IMR-90 (cell line): ENCODE measurements at regions not wholly inside any gene's neighbourhood (a gene's known extent, or its start where the extent isn't known, plus 50 kb on each side); places are given as distances from the start of the nearest gene placed in this dataset.

Experiments
- CHD1 ChIP-seq: IDR thresholded peaks from 2 replicates; pipeline ENCODE4 v1.6.1; 2012; ENCODE audit warnings: low read depth, low read length, improper control_type of control experiment
- ELK1 ChIP-seq: fragments of 150-350 bp; IDR thresholded peaks from 2 replicates; pipeline ENCODE4 v1.6.1; 2016; ENCODE audit warnings: low read depth, mild to moderate bottlenecking, low read length, moderate library complexity, borderline replicate concordance
- MAFK ChIP-seq: IDR thresholded peaks from 2 replicates; pipeline ENCODE4 v1.6.1; 2012; ENCODE audit warnings: low read depth, low read length, improper control_type of control experiment
- MAZ ChIP-seq: IDR thresholded peaks from 2 replicates; pipeline ENCODE4 v1.6.1; 2012; ENCODE audit warnings: low read depth, mild to moderate bottlenecking, low read length, improper control_type of control experiment, moderate library complexity, borderline replicate concordance
- MXI1 ChIP-seq: IDR thresholded peaks from 2 replicates; pipeline ENCODE4 v1.6.1; 2012; ENCODE audit warnings: low read depth, mild to moderate bottlenecking, low read length, moderate library complexity, borderline replicate concordance
- POLR2A ChIP-seq: IDR thresholded peaks from 2 replicates; pipeline ENCODE4 v1.6.1; 2012; ENCODE audit warnings: mild to moderate bottlenecking, low read depth, low read length
- RCOR1 ChIP-seq: IDR thresholded peaks from 2 replicates; pipeline ENCODE4 v1.6.1; 2012; ENCODE audit warnings: mild to moderate bottlenecking, low read length, improper control_type of control experiment; ENCODE audit not compliant: insufficient replicate concordance
- RFX5 ChIP-seq: IDR thresholded peaks from 2 replicates; pipeline ENCODE4 v1.8.0; 2012; ENCODE audit warnings: low read depth, mild to moderate bottlenecking, low read length, moderate library complexity
- USF2 ChIP-seq: fragments of 150-350 bp; IDR thresholded peaks from 2 replicates; pipeline ENCODE4 v1.6.1; 2017; ENCODE audit warnings: mild to moderate bottlenecking, antibody characterized with exemption, low read length, low read depth
- TF ChIP-seq, protein P1 (sequence below): conservative IDR thresholded peaks from 2 replicates; pipeline ENCODE4 v1.5.1; 2012; ENCODE audit warnings: mild to moderate bottlenecking, low read depth, low read length, improper control_type of control experiment

DNA sequence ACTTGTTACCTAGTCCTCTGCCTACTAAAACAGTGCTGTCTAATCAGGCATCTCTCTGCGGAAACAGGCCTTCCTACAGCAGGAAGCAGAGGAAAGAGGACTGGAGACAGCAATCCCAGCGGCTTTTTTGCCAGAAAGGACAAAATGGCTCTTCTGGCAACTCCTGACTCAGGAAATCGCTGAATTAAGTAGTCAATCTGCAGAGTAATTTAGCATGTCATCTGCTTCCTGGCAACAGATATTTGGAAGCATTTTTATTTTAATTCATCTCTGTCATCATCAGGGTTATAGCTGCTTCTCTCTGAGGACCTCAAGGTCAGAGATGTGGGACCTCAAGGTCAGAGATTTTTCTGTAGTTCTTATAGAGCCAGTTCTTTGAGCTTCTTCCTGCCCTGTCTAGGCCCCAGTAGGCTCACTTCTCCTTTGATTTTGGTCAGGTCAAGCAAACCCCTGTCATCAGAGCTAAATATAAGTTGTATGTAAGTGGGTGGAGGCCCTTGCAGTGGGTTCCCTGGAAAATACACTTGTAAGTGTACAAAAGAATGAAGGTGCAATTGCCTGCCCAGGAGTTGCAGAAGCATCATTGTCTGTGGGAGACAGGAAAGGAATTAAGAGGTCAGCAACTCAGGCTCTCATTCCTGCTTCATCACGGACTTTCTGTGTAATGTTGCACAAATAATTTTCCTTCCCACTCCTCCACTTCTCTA is 229.4 kb downstream of the ALDH8A1 start:
- TF ChIP-seq, protein P1, sequence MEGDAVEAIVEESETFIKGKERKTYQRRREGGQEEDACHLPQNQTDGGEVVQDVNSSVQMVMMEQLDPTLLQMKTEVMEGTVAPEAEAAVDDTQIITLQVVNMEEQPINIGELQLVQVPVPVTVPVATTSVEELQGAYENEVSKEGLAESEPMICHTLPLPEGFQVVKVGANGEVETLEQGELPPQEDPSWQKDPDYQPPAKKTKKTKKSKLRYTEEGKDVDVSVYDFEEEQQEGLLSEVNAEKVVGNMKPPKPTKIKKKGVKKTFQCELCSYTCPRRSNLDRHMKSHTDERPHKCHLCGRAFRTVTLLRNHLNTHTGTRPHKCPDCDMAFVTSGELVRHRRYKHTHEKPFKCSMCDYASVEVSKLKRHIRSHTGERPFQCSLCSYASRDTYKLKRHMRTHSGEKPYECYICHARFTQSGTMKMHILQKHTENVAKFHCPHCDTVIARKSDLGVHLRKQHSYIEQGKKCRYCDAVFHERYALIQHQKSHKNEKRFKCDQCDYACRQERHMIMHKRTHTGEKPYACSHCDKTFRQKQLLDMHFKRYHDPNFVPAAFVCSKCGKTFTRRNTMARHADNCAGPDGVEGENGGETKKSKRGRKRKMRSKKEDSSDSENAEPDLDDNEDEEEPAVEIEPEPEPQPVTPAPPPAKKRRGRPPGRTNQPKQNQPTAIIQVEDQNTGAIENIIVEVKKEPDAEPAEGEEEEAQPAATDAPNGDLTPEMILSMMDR = no peak
- TF ChIP-seq MXI1 (no peak), POLR2A (no peak), ELK1 (no peak), MAFK (no peak), USF2 (no peak), RCOR1 (no peak), CHD1 (no peak), RFX5 (no peak), MAZ (no peak)
